ENCODE measurements at regions not wholly inside any gene's neighbourhood (a gene's known extent, or its start where the extent isn't known, plus 50 kb on each side); places are given as distances from the start of the nearest gene placed in this dataset.
"Not testable (repeated sequence)": the region's sequence is repeated elsewhere in the genome, so short reads cannot be mapped to it uniquely, and the experiment has no call there.

DNA sequence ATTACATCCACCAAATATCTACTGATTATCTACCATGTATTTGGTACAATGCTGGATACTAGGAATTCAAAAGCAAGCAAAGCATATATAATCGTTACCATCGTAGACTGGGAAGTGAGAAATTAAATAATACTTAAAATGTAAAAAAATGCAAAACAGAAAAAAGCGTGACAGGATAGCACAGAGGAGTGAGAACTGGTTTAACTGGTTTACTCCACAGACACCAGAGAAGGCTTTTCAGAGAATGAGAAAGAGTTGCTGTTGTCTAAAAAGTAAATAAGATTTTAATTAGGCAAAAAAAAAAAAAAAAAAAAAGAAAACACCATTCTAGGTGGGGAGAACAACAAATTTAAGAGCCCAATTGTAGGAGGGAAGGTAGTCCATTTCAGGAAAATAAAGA, 657.9 kb upstream of the ST8SIA4 start:
- Histone ChIP-seq H3K9me3 (ENCODE audit: control insufficient read depth, low read length) (no peaks in the 10 kb centered on the region), H3K36me3 (ENCODE audit: control insufficient read depth, insufficient read depth, low read length) (no peaks in the 10 kb centered on the region), H3K27me3 (ENCODE audit: control insufficient read depth, insufficient read depth, low read length, poor library complexity, severe bottlenecking) (no peaks in the 10 kb centered on the region), H3K27ac (ENCODE audit: insufficient read depth, low read depth, low read length, poor library complexity, severe bottlenecking) (no peak overlapping the region), H3K4me1 (ENCODE audit: control insufficient read depth, insufficient read depth, low read length) (no peaks in the 10 kb centered on the region), H3K4me3 (ENCODE audit: insufficient read depth, low read depth, low read length) (no peak overlapping the region)
- WGBS, 2 experiments: 100% methylated on average over 1 to 3 of the region's 3 CpGs

DNA sequence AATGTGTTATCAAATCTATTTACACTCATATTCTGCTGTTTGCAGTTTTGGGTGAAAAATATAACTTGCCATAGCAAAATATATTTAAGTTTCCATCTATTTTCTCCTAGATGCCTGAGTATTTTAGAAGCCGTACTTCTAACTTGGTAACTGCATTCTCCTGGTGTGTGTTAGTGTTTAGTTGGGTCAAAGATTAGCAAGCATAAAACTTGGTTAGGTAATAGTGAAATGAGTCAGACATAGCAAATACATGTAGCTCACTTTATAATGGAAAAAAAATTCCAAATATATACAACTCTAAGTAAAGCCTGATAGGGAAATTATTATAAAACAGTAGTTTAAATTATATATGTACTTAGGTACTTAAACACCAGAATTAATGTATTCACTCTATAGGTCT, 640.7 kb upstream of the ST8SIA4 start:
- no peaks in the 10 kb centered on the region for H3K9me3 ChIP-seq (ENCODE audit: control insufficient read depth, low read length)
- no peaks in the 10 kb centered on the region for H3K27me3 ChIP-seq (ENCODE audit: control insufficient read depth, insufficient read depth, low read length, poor library complexity, severe bottlenecking)
- no peaks in the 10 kb centered on the region for H3K36me3 ChIP-seq (ENCODE audit: control insufficient read depth, insufficient read depth, low read length)
- no peaks in the 10 kb centered on the region for H3K4me1 ChIP-seq (ENCODE audit: control insufficient read depth, insufficient read depth, low read length)
- WGBS, 2 experiments: 92 to 100% methylated on average over 1 of the region's 1 CpG
- no peak overlapping the region for H3K4me3 ChIP-seq (ENCODE audit: insufficient read depth, low read depth, low read length)
- H3K27ac ChIP-seq (ENCODE audit: insufficient read depth, low read depth, low read length, poor library complexity, severe bottlenecking): no peak overlapping the region

DNA sequence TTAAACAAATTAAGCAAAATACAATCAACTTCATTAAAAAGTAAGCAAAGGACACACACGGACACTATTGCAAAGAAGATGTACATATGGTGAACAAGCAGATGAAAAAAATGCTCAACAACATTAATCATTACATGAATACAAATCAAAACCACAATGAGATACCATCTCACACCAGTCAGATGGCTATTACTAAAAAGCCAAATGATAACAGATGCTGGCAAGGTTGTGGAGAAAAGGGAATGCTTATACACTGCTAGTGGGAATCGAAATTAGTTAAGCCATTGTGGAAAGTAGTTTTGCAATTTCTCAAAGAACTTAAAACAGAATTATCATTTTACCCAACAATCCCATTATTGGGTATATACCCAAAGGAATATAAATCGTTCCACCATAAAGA, 636.2 kb upstream of the ST8SIA4 start:
- 79 to 100% methylated on average over 1 to 3 of the region's 3 CpGs for WGBS, 2 experiments
- no peak overlapping the region for H3K4me3 ChIP-seq (ENCODE audit: insufficient read depth, low read depth, low read length)

DNA sequence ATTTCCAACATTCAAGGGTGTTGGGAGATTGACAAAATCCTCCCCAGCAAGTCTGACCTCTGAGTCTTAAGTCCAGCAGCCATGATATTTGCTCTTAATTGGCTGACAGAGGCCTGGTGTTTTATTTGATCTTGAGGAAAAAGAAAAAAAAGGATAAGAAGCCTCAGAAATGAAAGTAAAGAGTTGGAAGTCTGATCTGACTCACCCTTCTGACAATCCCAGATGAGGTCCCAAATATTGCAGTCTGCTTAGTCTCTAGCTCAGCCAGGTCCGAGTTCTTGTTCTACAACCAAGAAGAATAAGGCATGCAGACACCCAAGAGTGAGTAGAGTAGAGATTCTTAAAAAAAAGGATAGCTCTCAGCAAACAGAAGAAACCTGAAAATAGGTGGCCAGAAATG, 632.5 kb upstream of the ST8SIA4 start:
- no peaks in the 10 kb centered on the region for H3K4me1 ChIP-seq (ENCODE audit: control insufficient read depth, insufficient read depth, low read length)
- no peaks in the 10 kb centered on the region for H3K27me3 ChIP-seq (ENCODE audit: control insufficient read depth, insufficient read depth, low read length, poor library complexity, severe bottlenecking)
- no peak overlapping the region for H3K27ac ChIP-seq (ENCODE audit: insufficient read depth, low read depth, low read length, poor library complexity, severe bottlenecking)
- no peaks in the 10 kb centered on the region for H3K36me3 ChIP-seq (ENCODE audit: control insufficient read depth, insufficient read depth, low read length)
- H3K9me3 ChIP-seq (ENCODE audit: control insufficient read depth, low read length): no peaks in the 10 kb centered on the region
- 87 to 92% methylated on average over 1 of the region's 1 CpG for WGBS, 2 experiments
- no peak overlapping the region for H3K4me3 ChIP-seq (ENCODE audit: insufficient read depth, low read depth, low read length)

More for the DNA sequence above, 636.2 kb upstream of the ST8SIA4 start:
- Histone ChIP-seq H3K36me3 (ENCODE audit: control insufficient read depth, insufficient read depth, low read length) (no peaks in the 10 kb centered on the region), H3K27me3 (ENCODE audit: control insufficient read depth, insufficient read depth, low read length, poor library complexity, severe bottlenecking) (no peaks in the 10 kb centered on the region), H3K27ac (ENCODE audit: insufficient read depth, low read depth, low read length, poor library complexity, severe bottlenecking) (no peak overlapping the region), H3K4me1 (ENCODE audit: control insufficient read depth, insufficient read depth, low read length) (no peaks in the 10 kb centered on the region), H3K9me3 (ENCODE audit: control insufficient read depth, low read length) (no peaks in the 10 kb centered on the region)

DNA sequence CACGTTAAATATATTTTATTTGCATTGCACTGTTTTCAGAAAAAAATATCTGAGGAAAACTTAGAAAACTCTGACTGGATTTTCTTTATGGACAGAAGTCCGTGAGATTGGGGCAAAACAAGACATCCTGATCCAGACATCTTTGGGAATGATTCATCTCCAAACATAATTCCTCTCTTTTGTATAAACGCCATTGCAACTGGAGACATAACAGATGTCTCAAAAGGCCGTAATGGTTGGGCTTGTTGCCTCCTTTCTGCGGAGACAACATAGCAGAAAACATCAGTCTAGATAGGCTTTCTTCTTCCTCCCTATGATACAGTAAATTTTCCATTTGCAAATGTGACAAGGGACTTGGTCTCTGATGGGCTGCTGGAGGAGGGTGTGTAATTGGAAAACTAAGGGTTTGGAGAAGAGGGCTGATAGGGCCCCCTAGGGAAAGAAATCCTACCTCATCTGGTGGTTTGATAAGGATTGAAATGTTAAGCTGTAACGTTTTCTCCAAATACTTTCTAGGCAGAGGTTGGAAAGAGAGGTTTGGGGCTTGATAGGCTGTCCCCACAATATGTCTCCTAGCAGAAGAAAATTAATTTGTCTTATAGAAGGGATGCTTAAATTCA, 631.5 kb upstream of the ST8SIA4 start:
- H3K27me3 ChIP-seq (ENCODE audit: control insufficient read depth, insufficient read depth, low read length, poor library complexity, severe bottlenecking): no peaks in the 10 kb centered on the region
- H3K9me3 ChIP-seq (ENCODE audit: control insufficient read depth, low read length): no peaks in the 10 kb centered on the region
- 87 to 89% methylated on average over 5 to 6 of the region's 6 CpGs for WGBS, 2 experiments
- H3K27ac ChIP-seq (ENCODE audit: insufficient read depth, low read depth, low read length, poor library complexity, severe bottlenecking): no peak overlapping the region
- no peaks in the 10 kb centered on the region for H3K4me1 ChIP-seq (ENCODE audit: control insufficient read depth, insufficient read depth, low read length)
- no peaks in the 10 kb centered on the region for H3K36me3 ChIP-seq (ENCODE audit: control insufficient read depth, insufficient read depth, low read length)
- no peak overlapping the region for H3K4me3 ChIP-seq (ENCODE audit: insufficient read depth, low read depth, low read length)

DNA sequence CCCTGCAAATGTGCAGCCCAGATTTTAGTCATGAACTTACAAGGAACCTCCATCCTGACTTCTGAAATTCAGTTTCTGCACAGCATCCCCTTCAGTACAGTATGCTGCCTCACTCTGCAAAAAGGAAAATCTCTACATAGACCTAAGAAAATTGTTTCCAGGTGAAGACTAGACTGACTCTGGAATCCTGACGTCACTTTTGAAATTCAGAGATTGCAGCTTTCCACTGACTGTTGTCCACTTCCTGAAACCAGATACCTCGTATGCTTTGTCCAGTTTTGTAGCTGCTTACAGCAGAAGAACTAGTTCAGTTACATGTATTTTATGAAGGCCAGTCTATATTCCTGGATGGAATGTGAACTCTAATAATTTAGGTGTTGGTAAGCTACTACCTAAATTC, 629.3 kb upstream of the ST8SIA4 start:
- Histone ChIP-seq H3K27me3 (ENCODE audit: control insufficient read depth, insufficient read depth, low read length, poor library complexity, severe bottlenecking) (no peaks in the 10 kb centered on the region), H3K27ac (ENCODE audit: insufficient read depth, low read depth, low read length, poor library complexity, severe bottlenecking) (no peak overlapping the region), H3K4me3 (ENCODE audit: insufficient read depth, low read depth, low read length) (no peak overlapping the region), H3K36me3 (ENCODE audit: control insufficient read depth, insufficient read depth, low read length) (no peaks in the 10 kb centered on the region), H3K9me3 (ENCODE audit: control insufficient read depth, low read length) (no peaks in the 10 kb centered on the region), H3K4me1 (ENCODE audit: control insufficient read depth, insufficient read depth, low read length) (no peaks in the 10 kb centered on the region)
- WGBS, 2 experiments: 93 to 94% methylated on average over 2 of the region's 2 CpGs

DNA sequence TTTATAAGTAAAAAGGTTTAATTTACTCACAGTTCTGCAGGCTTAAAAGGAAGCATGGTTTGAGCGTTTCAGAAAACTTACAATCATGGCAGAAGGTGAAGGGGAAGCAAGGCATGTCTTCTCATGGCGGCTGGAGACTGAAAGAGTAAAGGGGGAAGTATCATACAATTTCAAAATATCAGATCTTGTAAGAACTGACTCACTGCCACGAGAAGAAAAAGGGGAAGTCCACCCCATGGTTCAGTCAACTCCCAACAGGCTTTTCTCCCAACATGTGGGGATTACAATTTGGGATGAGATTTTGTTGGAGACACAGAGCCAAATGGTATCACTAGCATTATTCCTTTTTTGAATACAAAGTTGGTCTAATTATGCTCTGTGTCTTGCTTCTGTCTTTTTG, 627.9 kb upstream of the ST8SIA4 start:
- H3K4me1 ChIP-seq (ENCODE audit: control insufficient read depth, insufficient read depth, low read length): no peaks in the 10 kb centered on the region
- 80 to 96% methylated on average over 2 to 3 of the region's 3 CpGs for WGBS, 2 experiments
- no peak overlapping the region for H3K27ac ChIP-seq (ENCODE audit: insufficient read depth, low read depth, low read length, poor library complexity, severe bottlenecking)
- H3K4me3 ChIP-seq (ENCODE audit: insufficient read depth, low read depth, low read length): no peak overlapping the region
- no peaks in the 10 kb centered on the region for H3K27me3 ChIP-seq (ENCODE audit: control insufficient read depth, insufficient read depth, low read length, poor library complexity, severe bottlenecking)
- no peaks in the 10 kb centered on the region for H3K36me3 ChIP-seq (ENCODE audit: control insufficient read depth, insufficient read depth, low read length)
- H3K9me3 ChIP-seq (ENCODE audit: control insufficient read depth, low read length): no peaks in the 10 kb centered on the region

DNA sequence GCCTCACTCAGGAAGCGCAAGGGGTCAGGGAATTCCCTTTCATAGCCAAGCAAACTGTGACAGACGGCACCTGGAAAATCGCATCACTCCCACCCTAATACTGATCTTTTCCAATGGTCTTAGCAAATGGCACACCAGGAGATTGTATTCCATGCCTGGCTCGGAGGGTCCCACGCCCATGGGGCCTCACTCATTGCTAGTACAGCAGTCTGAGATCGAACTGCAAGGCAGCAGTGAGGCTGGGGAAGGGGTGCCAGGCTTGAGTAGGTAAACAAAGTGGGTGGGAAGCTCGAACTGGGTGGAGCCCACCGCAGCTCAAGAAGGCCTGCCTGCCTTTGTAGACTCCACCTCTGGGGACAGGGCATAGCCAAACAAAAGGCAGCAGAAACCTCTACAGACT, 626.0 kb upstream of the ST8SIA4 start:
- WGBS, 2 experiments: 95% methylated on average over 8 of the region's 8 CpGs
- H3K4me3 ChIP-seq (ENCODE audit: insufficient read depth, low read depth, low read length); H3K27ac ChIP-seq (ENCODE audit: insufficient read depth, low read depth, low read length, poor library complexity, severe bottlenecking); H3K27me3 ChIP-seq (ENCODE audit: control insufficient read depth, insufficient read depth, low read length, poor library complexity, severe bottlenecking); H3K4me1 ChIP-seq (ENCODE audit: control insufficient read depth, insufficient read depth, low read length); H3K9me3 ChIP-seq (ENCODE audit: control insufficient read depth, low read length); H3K36me3 ChIP-seq (ENCODE audit: control insufficient read depth, insufficient read depth, low read length): not testable (repeated sequence)

DNA sequence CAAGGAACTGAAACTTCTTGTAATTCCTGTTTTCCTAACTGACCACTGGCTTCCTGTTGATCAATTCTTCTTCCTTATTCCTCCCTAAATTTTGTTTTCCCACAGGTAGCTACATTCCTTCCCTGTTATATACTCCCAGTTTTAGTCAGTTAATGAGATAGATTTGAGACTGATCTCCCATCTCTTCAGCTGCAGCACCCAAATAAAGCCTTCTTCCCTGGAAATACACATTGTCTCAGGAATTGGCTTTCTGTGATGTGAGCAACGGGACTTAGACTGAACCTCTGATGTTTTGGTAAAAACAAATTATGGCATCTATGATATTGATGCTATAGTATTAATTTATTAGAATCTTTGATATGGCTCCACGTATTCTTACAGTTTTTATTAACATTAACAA, 617.3 kb upstream of the ST8SIA4 start:
- H3K27me3 ChIP-seq (ENCODE audit: control insufficient read depth, insufficient read depth, low read length, poor library complexity, severe bottlenecking): no peaks in the 10 kb centered on the region
- H3K9me3 ChIP-seq (ENCODE audit: control insufficient read depth, low read length): peaks cover 2% of the 10 kb centered on the region
- no peaks in the 10 kb centered on the region for H3K4me1 ChIP-seq (ENCODE audit: control insufficient read depth, insufficient read depth, low read length)
- no peaks in the 10 kb centered on the region for H3K36me3 ChIP-seq (ENCODE audit: control insufficient read depth, insufficient read depth, low read length)
- no peak overlapping the region for H3K4me3 ChIP-seq (ENCODE audit: insufficient read depth, low read depth, low read length)
- no peak overlapping the region for H3K27ac ChIP-seq (ENCODE audit: insufficient read depth, low read depth, low read length, poor library complexity, severe bottlenecking)
- 88% methylated on average over 1 of the region's 2 CpGs; no CpG with 5 or more reads in 1 of the 2 experiments for WGBS, 2 experiments

DNA sequence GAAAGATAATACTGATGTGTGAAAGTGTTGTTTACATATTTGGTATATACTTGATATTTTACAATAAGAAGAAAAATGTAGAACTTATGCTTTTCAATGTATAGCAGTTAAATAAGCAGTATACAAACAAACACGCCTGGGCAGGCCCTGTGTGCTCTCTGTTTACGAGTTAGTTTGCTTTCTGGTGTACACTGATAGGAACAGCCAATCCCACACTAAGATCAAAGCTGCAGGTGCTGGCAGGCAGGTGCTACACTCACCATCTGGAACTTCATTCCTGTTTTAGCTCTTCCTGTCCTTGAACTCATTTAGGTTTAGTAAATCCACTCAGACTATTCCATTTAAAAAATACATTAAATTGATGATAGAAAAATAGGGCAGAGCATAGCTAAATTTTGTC, 614.7 kb upstream of the ST8SIA4 start:
- Histone ChIP-seq H3K27me3 (ENCODE audit: control insufficient read depth, insufficient read depth, low read length, poor library complexity, severe bottlenecking) (no peaks in the 10 kb centered on the region), H3K27ac (ENCODE audit: insufficient read depth, low read depth, low read length, poor library complexity, severe bottlenecking) (no peak overlapping the region), H3K36me3 (ENCODE audit: control insufficient read depth, insufficient read depth, low read length) (no peaks in the 10 kb centered on the region), H3K4me1 (ENCODE audit: control insufficient read depth, insufficient read depth, low read length) (no peaks in the 10 kb centered on the region), H3K9me3 (ENCODE audit: control insufficient read depth, low read length) (peaks cover 2% of the 10 kb centered on the region), H3K4me3 (ENCODE audit: insufficient read depth, low read depth, low read length) (no peak overlapping the region)
- WGBS, 2 experiments: 89 to 92% methylated on average over 2 of the region's 2 CpGs

DNA sequence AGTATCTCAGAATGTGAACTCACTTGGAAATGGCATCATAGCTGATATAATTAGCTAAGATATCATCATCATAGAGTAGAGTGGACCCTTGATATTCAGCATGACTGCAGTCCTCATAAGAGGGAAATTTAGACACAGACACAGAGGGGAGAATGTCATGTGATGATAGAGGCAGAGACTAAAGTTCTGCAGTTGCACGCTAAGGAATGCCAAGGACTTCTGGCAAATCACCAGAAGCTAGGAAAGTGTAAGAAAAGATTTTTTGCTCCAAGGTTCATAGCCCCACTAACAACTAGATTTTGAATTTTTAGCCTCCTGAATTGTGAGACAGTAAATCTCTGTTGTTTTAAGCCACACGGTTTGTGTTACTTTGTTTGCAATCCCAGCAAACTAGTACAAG, 612.6 kb upstream of the ST8SIA4 start:
- no peak overlapping the region for H3K27ac ChIP-seq (ENCODE audit: insufficient read depth, low read depth, low read length, poor library complexity, severe bottlenecking)
- H3K4me1 ChIP-seq (ENCODE audit: control insufficient read depth, insufficient read depth, low read length): no peaks in the 10 kb centered on the region
- H3K36me3 ChIP-seq (ENCODE audit: control insufficient read depth, insufficient read depth, low read length): no peaks in the 10 kb centered on the region
- no peak overlapping the region for H3K4me3 ChIP-seq (ENCODE audit: insufficient read depth, low read depth, low read length)
- H3K27me3 ChIP-seq (ENCODE audit: control insufficient read depth, insufficient read depth, low read length, poor library complexity, severe bottlenecking): no peaks in the 10 kb centered on the region
- WGBS, 2 experiments: 93 to 97% methylated on average over 2 of the region's 2 CpGs
- peaks cover 2% of the 10 kb centered on the region for H3K9me3 ChIP-seq (ENCODE audit: control insufficient read depth, low read length)

Data from ectodermal cell (in vitro differentiated cells).